Endothelial cell of hepatic sinusoid (primary cell): ENCODE measurements at regions not wholly inside any gene's neighbourhood (a gene's known extent, or its start where the extent isn't known, plus 50 kb on each side); places are given as distances from the start of the nearest gene placed in this dataset.
"Not testable (repeated sequence)": the region's sequence is repeated elsewhere in the genome, so short reads cannot be mapped to it uniquely, and the experiment has no call there.

Experiments used
- in situ Hi-C: cut with HindIII; loops from 2 replicates; pipeline ENCODE4 v1.10.0; 2017; ENCODE audit warnings: low sequenced_read_pairs

DNA sequence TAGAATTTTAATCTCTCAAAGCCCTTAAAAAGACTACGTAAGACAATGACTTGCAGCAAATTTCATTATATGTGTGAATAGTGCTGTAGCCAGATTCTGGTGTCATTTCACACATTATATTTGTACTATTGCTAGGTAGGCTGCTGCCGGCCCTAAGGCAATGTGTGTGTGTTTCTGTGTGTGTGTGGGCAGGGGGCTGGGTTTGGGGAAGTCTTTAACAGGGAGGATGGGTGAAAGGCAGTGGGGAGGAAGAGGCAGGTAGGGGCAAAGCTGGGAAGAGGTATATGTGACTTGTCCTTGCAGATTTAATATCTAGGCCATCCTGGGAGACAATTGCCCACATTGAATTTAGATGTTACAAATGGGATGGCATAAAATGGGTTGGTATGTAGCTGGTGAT lies 130.8 kb downstream of the MACIR start:
- in situ Hi-C loops = no loop called here

DNA sequence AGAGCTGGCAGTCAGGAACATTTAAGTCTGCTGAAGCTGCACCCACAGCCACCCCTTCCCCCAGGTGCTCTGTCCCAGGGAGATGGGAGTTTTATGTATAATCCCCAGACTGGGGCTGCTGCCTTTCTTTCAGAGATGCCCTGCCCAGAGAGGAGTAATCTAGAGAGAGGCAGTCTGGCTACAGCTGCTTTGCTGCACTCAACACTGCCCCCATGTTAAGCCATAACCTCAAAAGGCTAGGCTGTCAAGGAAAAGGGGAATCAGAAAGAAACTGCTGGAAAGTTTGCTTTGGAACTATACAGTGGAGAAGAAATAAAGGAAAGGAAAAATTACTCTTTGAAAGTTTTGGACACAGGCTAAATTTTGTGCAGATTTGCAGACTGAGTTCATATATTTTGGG lies 127.2 kb downstream of the MACIR start:
- in situ Hi-C loops = no loop called here

DNA sequence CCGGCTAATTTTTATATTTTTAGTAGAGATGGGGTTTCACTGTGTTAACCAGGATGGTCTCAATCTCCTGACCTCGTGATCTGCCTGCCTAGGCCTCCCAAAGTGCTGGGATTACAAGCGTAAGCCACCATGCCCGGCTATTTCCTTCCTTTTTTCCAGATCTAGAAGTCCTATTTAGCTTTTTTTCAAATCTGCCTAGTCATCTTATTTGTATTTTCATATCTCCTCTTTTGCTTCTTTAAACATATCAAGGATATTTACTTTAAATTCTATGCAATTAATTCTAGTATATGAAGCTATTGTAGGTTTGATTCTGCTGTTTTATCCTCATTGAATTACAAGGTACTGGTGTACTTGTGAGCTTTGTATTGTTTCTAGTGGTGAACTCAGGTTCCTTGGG lies 119.1 kb downstream of the MACIR start:
- in situ Hi-C loops = not testable (repeated sequence)

DNA sequence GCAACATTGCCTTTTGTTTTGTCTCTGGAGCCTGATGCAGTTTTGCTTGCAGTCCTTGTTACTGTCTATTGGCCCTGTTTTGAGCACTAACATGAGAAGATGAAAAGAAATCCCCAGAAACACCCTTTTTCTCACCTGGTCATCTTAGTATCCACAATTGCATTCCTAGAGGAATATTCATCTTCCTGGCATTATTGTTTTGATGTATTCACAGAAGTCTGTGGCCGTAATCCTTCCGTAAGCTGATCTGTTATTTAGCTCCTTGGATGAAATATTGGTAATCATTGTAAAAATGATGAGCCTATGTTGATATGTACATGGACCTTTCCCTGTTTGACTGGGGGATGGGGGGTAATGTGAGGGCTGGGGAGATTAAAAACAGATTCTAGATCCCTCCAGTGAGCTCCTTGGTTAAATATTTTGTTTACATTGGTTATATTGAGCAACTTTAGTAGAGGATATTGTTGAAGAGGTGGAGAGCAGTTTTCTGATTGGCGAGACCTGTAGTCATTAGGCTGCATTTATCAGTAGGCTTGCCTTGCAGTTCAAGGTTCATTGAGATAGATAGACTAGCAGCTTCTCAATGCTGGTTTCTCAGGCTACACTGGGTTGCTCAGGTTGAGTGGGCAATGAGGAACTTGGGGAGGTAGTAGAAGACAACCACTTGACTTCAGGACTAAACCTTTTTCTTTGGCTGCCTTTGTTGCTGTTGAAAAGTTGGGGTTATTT lies 117.5 kb downstream of the MACIR start:
- in situ Hi-C loops = no loop called here

DNA sequence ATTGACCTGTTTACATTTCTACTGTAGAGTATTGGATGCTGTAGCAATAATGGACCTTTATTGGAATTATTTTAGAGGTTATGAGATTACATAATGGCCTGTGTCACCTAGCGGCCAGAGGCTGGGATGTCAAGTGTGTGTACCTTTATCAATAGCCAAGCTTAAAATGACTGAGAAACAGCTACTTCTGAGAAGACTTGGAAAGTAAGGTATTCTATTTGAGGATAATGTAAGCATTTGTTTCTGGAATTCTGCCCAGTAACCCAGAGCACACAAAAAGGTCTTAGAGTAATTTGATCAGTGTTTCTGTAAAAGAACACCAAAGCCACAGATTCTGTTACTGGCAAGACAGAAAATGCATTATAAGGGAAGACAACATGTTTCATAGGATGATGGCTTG lies 116.8 kb downstream of the MACIR start:
- in situ Hi-C loops = no loop called here

DNA sequence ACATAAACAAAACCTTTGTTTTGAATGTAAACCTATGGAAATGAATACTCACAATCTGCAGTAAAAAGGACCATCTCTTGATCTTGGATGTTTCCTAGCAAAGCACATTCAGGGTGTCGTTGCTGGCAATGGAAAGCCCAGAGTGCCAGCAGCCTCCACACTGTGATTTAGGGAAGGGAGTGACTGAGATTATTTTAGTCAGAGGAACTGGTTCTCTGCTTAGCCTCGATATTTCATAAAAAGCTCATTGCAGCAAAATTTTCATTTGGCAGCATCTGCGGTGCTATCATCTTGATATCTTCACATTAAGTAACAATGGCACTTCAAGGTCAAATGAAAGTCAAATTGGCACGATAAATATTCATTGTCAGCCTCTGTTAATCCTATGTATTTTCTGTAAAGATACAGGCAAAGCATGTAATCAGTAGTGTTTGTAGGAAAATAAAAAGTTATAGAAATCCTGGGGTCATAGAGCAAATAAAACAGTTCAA lies 116.0 kb downstream of the MACIR start:
- in situ Hi-C loops = no loop called here

DNA sequence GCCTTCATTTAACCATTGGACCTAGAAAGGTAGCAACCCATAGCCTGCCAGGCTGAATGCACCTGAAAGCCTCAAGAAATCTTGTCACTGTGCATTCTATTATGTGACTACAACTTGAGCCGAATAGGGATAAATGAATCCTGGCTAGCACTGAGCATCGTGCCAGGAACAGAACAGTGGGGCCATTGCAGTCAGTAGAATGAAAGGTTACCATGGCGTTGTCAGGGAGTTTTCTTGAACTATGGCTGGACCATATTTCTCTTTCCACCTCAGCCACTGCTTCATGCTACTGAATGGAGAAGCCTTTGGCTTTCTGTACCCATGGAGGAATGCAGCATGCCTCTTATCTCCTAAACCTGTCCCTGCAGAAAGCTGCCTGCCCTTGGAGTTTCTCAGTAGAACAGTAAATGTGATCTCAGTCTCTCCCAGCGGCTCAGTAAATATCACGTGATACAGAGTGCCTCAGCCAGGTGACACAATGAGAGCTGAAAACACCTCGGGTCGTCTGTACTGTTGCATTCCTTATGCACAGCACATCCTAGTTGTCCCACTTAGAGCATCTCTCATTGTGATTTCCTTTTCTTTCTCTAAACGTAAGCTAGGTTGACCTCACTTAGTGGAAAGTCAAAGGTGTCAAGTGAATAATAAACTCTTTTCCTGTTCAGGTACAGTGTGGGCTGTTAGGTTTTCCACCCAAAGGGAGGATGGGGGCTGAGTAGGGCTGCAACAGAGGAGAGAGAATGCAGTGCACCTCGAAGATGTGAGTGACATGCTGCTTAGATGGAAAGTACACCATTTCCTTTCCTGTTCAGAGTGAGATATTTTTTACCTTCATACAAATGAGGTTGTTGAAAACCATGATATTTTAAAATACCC lies 115.3 kb downstream of the MACIR start:
- in situ Hi-C loops = no loop called here

DNA sequence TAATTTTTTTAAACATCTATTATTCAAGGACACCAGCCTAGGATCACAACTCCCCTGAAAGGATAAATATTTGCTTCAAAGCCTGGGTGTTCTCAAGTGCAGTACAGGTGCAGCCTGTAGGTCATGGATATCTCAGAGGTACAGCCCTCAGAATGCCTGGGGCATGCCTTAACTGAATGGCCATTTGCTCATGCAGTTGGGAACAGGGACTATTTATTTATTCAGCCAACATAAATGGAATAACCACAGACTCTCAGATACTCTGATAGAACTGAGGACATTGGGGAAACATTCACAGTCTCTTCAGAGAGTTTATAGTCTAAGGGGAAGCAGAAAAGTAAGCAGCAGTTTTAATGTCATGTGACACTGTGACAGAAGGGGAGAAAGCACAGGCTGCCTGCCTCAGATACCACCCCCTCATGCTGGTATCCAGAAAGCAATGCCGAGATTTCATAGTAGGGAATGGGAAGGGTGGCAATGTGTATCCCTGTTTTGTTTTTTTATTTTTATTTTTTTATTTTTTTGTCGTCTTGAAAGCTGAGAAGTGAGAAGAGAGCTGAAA lies 112.6 kb downstream of the MACIR start:
- in situ Hi-C loops = no loop called here

DNA sequence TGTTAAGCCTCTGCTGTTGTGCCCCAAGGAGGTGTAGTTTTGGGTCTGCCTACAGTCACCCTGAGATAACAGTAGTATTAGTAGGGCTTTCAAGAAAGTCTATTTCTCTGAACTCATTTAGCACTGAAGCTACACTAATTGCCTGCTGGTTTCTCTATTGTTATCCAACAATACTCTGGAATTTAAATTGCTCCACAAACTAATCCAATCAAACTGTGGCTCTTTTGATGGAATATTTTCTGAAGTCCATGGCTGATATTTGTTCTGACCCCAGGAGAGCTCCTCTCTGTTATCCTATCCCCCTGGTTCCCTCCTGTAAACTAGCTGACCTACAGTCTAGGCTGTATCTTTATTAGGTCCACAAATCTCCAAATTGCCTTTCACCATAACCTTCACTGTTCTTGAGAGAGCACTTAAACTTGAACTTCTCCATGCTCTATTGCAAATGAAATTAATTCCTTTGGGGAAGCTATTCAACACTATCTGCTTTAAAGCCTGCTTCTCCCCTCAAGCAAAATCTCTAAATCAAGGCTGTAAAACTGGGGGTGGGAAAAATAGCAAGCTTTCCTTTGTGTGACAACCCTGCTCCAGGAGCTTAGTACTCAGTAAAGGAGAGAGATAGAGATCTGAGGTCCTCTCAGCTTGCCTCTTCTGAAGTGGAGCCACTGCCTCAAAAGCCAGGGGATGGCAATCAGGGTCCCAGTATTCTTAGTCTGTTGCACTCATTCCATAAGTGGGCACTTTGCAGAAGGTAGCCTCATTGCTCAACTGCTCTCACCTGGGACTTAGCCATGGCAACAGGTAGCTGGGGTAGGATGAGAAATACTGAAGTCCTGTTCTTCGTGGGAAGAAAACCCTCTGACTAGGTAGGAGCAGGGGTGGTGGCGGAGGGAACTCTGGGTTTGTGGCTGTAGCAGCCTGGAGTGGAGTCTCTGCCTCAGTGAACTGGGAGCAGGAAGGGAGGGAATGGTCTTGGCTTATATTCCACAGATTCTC lies 110.9 kb downstream of the MACIR start:
- in situ Hi-C loops = no loop called here

DNA sequence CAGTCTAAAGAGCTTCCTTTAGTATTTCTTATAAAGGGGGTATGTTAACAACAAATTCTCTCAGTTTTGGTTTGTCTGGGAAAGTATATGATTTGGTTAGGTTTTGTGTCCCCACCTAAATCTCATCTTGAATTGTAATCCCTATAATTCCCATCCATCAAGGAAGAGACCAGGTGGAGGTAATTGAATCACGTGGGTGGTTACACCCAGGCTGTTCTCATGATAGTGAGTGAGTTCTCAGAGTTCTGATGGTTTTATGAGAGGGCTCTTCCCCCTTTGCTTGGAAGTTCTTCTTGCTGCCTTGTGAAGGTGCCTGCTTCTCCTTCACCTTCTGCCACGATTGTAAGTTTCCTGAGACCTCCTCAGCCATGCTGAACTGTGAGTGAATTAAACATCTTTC lies 109.1 kb downstream of the MACIR start:
- in situ Hi-C loops = no loop called here

DNA sequence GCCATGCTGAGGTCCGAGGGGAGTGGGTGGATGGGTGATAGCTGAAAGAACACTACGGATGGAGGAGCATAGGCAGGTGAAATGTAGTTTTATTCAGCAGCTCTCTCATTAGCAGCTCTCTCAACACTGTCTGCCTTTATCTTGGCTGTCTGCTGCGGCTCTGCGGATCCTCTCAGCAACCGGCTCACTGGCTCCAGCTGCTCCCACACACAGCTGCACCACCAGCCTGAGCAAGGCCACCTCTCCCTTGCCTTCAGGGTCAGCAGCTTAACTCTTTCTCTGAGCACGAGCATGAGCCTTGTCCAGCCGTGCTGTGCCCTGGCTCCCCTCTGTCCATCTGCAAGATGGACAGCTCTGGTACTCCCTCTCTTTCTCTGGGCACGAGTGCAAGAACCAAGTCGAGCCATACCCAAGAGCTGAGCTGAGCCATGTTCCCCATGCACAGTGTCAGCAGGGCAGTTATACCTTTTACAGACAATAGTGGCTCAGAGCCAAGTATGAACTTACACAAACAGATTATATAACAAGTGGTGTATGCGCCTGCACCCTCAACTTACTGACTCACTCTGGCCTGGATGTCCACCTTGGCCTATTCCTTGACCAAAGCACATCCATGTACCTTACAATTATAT lies 108.5 kb downstream of the MACIR start:
- in situ Hi-C loops = no loop called here

DNA sequence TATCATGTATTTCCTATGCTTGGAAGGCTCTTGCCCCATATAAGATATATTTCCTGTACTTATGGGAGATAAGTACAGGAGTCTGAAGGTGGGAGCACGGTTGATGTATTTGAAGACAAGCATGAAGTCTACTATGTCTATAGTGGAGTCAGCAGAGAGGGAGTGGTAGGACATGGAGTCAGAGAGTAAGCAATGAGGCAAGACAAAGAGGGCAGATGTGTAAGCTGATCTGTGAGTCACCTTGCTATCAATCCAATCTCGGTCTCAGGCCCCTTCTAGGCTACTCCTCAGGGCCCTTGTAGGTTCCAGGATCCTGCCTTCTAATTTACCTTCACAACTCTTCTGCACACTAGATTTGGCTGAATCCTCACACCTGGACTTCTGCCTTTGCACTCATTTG lies 105.5 kb downstream of the MACIR start:
- in situ Hi-C loops = no loop called here

DNA sequence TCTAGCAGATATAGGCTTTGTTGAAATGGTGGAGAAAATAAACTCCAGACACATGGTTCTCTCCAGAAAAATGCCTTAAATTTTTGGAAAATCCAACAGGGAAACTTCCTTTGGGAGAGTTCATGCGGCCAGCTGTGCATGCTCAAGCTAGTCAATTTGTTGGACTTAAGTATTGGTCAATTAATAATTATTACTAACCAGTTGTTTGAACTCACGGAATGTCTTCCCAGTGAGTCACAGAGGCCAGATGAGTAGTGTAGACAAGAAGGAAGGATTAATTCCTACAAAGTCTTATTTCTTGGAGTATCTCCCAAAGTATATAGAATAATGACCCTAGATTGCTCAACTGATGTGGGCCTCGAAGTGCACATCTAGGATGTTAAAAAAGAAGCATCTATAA lies 103.6 kb downstream of the MACIR start:
- in situ Hi-C loops = no loop called here

DNA sequence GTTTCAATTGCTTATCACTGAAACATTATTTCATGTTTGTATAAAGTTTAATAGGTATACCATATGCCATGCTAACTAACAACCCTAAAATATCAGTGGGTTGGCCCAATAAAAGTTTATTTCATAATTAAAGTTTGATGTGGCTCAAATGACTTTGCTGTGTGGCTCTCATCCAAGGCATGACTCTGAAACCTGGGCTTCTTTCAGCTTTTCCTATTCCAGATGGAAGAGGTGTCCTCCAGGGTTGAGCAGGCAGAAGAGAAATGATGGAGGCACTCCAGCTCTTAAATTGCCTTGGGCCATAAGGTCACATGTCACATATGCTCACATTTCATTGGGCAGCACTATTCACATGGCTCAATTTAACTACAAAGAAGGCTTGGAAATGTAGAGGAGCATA lies 101.9 kb downstream of the MACIR start:
- in situ Hi-C loops = no loop called here

DNA sequence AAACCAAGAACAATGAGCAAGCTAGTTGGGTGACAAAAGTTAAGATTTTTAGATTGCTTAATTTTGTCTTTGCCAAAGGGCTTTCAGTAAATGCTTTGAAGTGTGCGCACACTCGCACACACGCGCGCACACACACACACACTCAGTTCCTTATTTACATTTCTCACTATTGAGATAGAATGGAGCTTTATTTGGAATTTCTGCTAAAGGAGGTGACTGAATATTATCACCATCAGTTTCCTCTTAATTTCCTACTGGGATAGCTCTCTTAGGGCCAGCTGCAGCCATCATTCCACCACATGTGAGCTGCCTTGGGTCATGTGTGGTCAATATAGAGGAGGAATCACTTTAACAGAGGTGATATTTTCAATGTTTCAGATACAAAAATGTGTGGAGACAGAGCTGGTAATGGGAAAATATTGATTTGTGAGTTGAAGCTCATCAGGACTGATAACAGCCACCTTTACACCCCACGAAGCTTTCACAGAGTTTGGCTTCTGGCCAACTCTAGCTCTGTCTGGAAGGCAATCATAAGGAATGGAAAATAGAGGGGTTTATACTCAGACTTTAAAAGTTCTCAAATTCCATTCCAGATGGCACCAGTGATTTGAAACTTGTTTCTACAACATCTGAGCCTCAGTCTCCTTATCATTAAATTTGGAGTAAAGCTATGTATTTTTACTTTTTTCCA lies 99.9 kb downstream of the MACIR start:
- in situ Hi-C loops = loop anchor here (5.0 kb wide), 1 partner anchor 39 kb away; no protein-coding TSS in a partner anchor

DNA sequence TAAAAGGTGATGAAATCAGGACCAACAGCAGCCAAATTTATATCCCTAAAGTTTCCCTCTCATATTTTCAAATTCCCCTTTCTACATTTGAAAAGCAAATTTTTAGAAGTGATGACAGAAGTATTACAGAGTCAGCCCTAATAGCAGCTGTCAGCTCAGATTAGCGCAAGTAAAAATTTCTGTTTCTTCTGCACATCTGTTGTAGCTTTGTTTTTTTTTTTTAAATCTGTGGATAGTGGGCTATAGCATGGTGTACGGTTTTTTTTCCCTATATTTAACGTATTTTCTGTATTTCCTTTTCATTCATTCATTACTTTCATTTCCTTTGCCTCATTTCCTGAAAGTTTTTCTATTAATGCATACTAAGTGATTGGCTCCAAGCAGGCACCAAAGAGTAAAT lies 99.1 kb downstream of the MACIR start:
- in situ Hi-C loops = loop anchor here (5.0 kb wide), 1 partner anchor 40 kb away; no protein-coding TSS in a partner anchor

DNA sequence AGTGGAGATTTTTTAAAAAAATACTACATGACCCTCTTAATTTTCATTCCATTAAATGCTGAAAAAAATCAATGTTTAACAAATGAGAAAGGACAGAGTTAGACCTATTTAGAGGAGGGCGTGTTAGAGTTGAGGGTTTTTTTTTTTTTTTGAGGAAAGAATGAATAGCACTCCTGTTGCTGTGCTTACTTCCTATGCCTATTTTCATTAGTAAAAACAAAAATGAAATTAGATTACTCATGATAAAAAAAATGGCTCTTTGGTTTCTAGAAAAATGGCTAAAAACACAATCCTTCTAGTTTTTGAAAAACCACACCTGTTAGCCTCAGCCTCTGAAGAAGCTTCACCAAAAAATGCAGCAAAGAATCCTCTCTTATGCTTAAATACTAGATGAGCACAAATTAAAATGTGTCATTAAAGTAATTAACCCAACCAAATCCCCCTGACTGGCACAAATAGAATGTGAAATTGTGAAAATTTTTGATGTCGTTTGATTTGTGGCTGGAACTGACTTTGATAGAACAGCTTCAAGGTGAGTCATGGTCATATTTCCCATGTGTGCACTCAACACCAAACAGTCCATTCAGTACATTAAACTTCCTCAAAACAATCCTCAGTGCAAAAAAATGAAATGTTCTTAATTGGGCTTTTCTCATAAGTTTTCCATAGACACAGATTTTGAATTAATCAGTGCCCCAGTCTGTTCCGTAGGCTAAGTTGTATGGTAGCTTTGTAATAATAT lies 98.0 kb downstream of the MACIR start:
- in situ Hi-C loops = loop anchor here (5.0 kb wide), 1 partner anchor 41 kb away; no protein-coding TSS in a partner anchor

DNA sequence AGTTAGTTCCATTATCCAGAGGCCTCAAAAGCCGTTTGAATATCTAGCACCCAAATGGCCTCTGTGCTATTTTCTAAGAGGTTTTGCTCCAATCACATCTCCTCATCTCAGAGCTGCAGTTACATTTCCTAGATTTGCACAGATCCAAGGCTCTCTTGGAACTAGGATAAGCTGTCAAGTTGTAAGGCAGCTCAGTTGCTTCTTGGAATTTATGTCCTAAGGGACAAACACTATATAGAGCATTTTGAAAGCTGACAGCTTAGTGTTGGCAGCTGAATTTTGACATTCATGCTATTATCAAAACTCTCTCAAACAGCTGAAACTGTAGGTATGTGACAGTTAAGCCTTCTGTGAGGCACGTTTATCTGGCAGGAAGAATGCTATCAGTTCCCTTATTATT lies 97.0 kb downstream of the MACIR start:
- in situ Hi-C loops = loop anchor here (5.0 kb wide), 1 partner anchor 42 kb away; no protein-coding TSS in a partner anchor

DNA sequence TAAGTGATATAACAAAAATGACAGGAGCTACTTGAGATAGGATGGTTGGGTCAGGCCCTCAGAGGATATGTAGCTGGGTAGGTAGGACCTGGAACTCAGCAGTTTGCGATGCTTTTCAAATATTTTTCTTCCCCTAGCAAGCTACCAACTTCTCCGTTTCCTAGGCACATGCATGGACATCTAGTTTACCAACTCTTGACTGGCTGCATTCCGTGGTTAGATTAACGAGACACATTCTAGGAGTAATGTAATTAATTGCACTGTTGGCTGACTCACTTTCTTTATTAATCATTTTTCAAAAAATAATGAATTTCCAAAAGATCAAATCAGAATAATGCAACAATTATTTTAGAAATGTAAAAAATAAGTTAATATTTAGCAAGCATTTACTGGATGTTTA lies 95.9 kb downstream of the MACIR start:
- in situ Hi-C loops = no loop called here
